ENCODE measurements at regions not wholly inside any gene's neighbourhood (a gene's known extent, or its start where the extent isn't known, plus 50 kb on each side); places are given as distances from the start of the nearest gene placed in this dataset.

- TF ChIP-seq CTCF (IDR thresholded peaks at IDR 0.05; ENCODE audit: poor library complexity) (no peak), EZH2 (IDR thresholded peaks at IDR 0.05; ENCODE audit: borderline replicate concordance) (no peak), EZH2phosphoT487 (IDR thresholded peaks at IDR 0.05; ENCODE audit: low read depth, severe bottlenecking, unreplicated experiment) (no peak)
Measured at GRCh38 chr11:80873310-80873999, 1432.6 kb upstream of the TENM4 start.
